HG02852 (cell line): ENCODE measurements at regions not wholly inside any gene's neighbourhood (a gene's known extent, or its start where the extent isn't known, plus 50 kb on each side); places are given as distances from the start of the nearest gene placed in this dataset.
"Not testable (repeated sequence)": the region's sequence is repeated elsewhere in the genome, so short reads cannot be mapped to it uniquely, and the experiment has no call there.

Source experiments
- ATAC-seq: cut with Tn5 transposase; IDR thresholded peaks from one replicate; pipeline ENCODE4 v1.9.1; 2021; ENCODE audit warnings: mild to moderate bottlenecking, moderate library complexity; ENCODE audit not compliant: unreplicated experiment

DNA sequence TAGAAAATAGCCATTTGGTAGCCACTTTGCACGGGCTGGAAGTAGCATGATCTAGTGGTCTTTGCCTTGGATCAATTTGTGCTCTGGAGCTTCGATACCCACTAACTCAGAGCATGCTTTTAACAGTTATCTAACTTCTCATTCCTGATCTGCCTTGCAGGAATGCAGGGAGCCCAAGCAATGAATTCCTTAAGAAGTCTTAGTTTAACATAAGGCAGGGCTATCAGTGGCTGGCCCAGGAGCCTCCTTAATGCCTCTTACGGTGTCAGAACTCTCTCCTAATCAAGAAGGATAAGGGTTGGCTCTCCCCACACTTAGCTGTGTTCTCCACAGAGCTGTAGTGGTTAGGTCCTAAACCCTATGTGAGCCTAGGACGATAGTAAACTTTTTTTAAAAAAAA is 95.8 kb upstream of the TBCA start:
- ATAC-seq: no peak

DNA sequence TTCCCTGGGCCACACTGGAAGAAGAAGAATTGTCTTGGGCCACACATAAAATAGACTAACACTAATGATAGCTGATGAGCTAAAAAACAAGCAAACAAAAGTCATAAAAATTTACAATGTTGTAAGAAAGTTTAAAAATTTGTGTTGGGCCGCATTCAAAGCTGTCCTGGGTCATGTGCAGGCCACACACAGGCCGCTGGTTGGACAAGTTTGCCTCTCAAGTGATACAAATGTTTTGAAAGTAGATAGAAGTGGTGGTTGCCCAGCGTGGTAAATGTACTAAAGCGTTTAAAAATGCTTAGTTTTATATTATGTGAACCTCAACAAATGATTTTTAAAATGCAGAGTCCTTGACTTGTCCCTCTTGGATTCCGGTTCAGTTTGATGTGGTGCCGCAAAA is 94.9 kb upstream of the TBCA start:
- ATAC-seq: no peak

DNA sequence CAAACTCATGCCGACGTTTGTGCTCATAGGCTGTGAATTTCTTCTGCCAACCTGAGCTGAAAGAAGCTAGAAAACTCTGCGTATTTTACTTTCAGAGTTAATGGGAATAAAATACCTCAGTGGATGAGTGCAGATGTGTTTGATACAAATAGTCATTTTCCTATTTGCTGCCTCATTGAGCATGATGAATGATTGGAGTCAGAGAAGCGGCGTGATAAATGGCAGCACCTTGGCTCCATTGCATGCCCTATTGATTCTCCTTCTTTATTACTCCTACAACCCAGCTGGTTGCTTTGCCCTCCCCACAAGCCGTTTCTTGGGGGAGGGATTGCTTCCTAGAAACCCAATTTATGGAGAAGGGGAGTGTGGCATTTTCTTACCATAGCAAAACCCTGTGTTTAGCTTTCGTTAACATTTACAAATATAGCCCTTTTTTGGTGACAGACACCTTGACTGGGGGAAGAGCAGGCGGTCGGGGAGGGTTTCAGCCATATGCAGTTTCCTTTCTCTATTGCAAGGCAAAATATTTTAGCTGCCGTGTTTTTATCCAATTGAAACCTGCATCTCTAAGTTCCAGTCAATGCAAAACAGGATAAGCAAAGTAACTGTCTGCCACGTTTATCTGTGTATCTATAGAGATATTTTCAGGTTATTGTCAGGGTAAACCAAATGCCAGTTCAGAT is 93.1 kb upstream of the TBCA start:
- ATAC-seq: no peak

DNA sequence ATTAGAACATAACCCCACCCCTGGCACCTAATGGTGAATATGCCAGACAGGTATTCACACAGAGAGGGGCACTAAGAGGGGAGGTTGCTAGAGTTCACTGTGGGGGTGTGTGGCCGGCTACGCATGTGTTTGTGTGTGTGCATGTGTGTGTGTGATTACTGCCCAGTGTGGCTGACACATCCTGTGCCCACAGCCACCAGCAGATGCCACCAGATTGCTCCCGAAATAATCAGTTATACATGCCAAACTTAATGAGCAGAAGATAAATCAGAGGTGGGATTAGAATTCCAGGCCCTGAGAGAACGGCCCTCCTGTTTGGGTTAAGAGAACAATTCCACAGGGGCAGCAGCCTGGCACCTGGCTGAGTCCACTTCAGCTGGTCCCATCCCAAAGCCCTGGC is 91.8 kb upstream of the TBCA start:
- ATAC-seq: no peak

DNA sequence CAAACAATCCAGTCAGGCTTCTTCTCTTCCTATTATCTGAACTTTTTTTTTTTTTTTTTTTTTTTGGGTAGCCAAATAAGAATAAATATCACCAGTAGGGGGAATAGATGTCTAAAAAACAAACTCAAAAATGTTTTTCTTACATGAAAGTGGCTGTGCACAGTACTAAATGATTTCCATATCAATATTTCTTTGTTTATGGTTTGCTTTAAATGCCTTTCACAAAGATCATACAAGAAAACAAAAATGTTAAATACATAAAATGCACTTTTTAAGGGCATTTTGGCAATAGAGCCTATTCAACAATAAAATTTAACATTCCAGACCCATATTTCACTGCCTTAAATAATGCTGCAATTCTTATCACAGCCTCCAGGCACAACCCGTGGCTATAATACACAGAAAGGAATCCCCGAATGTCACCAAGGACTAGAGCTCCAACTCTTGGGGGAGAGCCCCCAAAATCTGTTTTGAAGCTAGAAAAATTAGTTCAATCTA is 91.1 kb upstream of the TBCA start:
- ATAC-seq: no peak

DNA sequence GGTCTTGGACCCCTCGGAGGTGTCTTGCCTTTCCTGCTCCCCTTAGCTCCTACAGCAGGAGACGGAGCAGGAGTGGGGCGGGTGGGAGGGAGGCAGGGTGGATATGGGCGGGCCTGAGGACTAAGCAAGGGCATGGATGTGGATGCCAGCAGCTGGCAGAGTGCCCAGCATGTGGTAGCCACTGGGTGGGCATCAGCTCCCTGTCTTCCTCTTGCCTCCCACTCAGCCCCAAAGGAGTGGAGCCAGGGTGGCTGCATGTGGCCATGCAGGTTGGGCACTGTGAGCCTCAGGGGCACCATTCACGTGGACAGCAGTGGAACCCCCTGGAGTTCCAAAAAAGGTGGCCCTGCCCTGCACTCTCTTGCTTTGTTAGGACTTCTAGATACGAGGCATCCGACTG is 90.1 kb upstream of the TBCA start:
- no peak for ATAC-seq

DNA sequence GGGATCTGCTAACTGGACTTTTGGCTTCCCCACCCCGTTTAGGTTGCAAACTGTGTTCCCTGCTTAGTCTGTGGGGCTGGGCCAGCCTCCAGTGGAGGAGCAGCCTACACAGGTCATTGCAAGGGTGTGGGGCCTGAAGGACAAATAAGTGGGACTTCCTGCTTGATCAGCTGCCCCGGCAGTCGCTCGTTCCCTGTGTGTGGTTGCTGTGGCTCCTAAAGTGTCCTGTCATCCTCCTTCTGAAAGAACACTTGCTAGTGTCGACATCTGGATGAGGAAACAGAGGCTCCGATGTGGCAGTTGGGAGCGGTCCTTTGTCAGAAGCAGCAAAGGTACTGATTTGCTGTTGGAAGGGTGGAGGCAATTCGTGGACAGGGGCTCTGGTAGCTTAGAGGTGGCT is 88.9 kb upstream of the TBCA start:
- ATAC-seq: no peak

DNA sequence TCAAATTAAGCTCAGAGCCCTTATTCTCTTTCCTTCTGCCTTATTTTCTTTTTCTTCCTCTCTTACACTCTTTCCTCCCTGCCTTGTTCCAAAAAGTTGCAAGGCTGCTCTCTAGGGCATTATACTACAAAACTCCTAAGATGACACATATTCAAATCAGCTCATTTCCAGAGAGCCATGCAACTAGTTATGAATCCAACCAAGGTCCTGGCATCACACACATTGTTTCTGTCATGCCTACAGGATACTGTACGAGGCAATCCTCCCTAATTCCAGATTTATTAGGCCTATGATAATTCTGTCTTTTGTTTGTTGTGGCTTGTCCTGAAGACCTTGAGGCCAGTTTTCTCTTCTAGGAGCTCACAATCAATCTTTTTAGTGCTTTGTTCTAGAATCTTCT is 87.0 kb upstream of the TBCA start:
- ATAC-seq: no peak

DNA sequence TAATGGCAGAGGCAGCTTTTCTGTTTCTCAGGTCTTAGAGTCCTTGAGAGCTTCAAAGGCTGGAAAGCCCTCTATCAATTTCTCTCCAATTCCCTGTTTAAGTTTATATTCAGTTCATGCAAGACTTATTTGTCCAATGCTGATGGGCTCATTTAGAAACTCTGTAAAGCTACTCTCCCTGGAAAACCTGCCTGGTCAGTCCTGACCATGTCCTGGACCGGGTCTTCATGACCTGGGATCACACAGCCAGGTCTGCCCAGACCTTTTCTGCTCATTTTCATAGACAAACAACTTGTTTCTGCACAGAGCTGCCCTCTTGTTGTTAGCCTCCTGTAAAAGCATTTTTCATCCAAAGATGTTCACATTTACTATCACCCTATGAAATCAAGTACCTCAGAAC is 85.4 kb upstream of the TBCA start:
- no peak for ATAC-seq

DNA sequence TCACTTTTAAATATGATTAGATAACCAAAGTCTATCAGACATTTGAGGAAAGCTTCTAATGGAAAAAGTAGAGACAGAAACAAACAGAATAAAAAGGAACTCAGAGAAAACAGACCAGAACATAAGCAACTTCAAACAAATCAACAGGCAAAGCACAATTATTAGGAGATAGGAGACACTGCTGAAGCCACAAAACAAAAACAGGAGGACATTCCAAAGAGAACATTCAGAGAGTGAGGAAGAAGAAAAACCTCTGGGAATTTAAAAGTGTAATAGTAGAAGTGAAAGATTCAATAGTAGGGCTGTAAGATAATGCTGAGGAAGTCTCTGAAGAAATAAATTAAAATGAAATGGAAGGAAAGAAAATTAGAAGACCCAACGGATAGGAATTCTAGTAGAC is 83.2 kb upstream of the TBCA start:
- no peak for ATAC-seq

DNA sequence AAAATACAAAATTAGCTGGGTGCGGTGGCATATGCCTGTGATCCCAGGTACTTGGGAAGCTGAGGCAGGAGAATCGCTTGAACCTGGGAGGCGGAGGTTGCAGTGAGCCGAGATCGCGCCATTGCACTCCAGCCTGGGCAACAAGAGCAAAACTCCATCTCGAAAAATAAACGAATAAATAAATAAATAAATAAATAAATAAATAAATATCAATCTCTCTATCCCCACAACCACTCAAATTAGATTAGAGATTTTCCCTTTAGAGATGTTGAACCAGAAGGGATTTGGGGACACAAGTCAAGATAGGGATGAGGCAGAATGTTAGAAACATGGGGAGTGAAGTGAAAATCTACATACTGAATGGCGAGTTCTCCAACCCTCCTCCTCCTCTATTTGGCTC is 82.5 kb upstream of the TBCA start:
- not testable (repeated sequence) for ATAC-seq

DNA sequence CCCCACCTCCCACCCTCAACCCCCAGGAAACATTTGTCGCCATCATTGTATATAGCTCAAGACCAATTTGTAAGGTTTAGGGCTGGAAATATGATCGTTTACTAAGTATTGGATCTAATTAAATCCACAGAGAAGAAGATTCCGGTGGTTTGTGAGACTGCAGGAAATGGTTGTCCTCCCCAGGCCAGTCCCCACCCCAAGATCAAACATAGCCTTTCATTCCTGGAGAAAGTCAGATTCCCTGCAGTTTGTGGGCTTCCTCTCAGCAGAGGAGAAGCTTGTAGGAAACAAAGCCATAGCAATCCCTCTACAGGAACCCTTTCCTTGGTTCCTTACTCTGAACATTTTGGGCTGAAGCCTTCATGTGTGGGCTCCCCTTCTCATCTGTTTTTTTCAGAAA is 79.2 kb upstream of the TBCA start:
- no peak for ATAC-seq

DNA sequence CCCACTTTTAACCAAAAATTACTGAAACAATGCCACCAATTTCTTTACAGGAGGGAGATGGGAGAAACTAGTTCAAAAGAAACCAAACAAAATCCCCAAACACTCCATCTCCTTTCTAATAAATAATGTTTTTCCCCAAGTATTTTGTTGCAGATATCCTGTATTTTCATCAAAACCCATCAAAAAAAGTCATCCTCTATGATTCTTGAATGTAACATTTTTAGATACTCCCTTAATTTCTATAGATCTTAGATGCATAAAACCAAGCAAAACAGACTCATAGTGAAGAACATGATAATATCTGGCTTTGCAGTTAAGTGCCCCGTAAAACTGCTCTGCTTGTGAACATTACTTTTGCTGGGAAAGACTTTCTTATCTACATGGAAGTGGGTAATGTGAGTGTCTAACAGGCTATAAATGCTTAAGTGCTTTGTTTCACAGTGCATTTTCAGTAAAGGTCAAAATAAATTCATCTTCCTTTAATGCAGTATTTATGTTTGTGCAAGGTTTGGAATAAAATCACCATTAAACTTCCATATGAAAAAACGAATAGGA is 77.3 kb upstream of the TBCA start:
- ATAC-seq: no peak

DNA sequence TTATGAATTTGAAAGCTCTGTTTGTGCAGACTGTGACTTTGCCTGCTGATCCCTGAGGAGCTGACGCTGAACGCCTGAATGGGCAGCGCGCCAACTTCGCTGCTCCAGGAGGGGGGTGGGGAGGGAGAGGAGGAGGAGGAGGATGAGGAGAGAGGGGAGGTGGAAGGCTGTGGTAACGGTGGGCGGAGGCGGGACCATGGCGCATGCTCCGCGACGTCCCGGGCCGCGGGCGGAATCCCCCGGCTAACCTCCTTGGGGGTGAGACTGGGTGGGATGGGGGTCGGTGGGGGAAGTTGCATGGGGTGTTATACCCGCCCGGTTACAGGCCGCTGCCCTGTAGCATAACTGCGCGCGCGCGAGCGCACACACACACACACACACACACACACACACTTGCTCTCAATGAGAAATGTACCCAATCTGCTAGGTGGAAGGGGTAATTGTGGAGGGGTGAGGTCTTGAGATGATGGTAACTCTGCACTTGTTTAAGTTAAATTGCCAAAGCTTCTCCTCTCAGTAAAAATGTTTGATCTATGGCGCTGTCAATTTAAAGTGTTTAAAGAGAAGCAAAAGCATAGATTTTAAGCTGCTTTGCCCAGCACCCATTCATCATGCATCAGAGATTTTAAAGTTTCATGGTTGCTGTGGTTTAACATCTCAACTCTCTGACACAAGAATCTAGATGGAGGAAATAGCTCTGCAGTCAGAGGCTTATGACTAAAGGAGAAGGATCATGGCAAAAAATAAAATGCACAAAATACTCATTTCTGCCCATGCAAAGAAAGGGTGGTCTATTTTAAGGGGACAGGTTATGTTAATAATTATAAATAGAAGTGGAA is 76.6 kb upstream of the TBCA start:
- peak; percentile 78 for ATAC-seq

DNA sequence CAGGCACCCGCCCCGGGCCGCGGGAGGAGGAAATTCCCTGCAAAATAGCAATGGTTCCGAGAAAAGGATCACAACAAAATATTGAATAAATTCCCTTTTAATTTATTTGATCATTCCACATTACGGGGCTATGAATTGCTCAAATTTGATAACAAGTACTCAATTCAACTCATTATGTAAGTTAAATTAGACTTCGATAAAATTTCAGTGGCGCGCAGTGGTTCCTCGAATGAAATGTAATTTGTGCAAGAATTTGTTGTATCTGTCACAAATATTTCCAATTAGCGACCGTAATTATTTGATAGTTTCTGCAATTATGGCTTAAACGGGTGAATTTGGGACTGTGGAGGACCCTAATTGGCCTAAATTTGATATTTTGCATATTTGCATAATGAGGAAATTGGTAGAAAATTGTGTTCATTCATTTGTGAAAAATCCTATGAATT is 76.0 kb upstream of the TBCA start:
- ATAC-seq: no peak

DNA sequence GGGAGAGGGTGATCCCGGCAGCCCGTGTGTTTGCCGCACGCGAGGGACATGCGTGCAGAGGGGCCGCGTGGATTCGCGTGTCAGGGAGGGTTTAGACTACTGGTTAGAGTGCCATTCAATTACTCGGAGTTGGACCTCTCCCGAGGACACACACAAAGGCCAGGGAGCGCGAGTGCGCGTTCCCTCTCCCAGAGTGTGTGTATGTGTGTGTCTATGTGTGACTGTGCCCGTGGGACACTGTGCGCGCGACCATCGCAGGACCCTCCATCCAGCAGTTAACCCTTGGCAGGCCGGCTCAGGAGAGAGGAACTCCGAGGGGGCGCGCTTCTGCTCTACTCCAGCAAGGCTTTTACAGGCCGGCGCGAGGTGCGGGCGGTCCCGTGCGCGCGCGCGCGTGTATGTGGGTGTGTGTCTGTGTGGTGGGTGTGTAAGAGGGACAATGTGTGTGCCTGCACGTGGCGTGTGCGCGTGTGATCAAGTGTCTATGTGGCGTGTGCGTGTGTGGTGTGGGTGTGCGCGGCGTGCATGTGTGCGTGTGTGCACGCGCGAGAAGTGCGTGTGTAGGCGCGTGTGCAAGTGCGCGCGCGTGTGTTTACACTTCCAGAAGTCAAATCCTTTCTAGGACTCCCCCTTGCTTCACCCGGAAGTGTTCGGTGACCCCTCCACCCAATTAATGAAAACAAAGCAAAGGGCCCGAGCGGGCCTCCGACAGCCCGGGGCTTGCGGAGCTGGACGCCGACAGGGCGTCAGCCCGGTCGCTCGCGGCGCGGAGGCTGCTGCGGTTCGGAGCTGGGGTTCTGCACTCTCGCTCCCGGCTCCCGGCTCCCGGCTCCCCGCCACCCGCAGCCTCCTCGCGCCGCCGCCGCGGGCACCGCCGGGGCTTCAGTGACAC is 75.3 kb upstream of the TBCA start:
- no peak for ATAC-seq

DNA sequence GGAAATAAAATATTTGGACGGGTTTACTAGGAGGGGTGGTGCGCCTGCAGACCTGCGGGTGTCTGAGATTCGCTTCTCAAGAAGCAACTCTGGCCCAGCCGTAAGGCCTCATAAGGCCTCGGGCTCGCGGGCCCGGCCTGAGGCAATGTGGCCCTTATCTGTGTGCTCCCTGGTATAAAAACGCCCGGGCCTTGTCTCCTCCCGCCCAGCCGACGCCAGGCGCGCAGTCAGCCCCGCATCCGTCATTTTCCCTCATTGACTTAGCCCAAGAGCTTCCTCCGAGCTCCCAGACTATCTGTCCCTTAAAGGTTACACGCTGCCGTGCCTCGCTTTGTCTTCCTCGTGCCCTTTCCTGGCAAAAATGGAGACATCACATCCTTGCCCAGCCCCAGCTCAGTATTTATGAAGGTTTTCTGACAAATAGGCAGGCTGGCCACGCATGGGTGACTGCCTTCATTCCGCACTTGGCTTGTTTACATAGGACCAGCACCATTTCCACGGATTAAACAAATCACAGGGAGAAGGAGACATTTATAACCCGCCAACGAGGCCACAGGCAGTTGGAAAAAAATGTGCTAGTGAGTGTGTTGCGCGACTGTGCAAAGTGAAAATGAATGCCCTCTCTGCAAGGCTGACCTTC is 74.5 kb upstream of the TBCA start:
- ATAC-seq: no peak

DNA sequence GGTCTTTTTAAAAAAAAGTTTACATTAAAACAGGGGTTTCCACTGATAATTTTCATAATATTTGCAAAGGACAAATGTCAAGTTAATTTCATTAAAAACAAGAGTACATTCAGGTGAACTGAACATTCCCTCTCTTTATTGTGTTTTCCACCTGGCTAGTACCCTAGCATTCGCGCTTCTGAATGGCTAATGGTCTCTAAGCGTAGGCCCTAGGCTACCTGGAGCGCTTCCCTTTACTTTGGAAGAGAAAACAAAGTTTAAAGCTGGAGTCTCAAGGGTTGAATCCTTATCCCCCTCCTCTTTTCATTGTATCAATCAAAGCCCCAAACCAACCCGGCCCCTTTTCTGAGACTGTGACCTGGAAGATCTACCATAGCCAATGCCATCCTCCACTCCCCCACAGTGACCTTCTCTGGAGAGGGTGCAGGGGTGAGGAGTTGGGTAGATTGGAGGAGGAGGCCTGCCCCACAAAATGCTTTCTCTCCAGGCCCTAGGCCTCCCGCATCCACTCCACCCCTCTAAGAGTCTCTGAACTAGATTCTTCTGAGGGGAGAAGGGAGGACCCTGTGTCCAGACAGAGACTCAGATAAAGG is 73.3 kb upstream of the TBCA start:
- no peak for ATAC-seq

DNA sequence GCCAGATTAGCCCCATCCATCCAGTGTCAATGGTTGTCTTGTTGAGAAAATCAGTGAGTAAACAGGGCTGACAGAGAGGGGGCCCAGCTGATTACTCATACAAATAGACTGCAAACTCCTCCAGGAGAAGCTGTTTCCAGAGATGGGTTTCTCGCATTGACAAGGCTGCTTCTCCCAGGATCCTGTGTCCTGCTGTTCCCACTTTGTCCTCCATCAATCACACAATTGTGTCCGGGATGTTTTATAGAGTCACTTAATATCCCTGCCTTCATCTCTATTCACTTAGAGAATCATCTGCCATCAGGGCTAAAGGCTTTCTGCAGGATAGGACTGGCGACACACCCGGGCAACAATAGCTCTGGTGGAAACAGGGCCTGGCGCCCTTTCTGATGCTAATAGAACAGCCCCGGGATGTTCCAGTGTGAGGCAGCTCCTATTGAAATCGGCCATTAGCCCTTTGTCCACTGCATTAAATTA is 71.7 kb upstream of the TBCA start:
- no peak for ATAC-seq

DNA sequence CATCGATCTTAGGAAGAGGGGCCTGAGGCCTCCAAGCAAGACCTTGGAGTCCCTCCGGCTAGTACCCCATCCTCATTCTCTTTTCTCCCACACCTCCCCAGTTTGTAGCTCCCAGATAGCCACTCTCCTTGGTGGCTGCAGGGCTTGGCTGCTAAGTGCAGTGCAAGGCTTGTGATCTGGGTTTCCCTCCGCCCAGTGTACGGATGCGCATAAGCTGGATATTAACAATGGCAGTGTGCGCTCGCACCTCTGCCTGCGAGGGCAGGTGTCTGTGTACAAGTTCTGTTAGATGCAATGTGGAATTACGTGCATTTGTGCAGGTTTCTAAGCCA is 71.0 kb upstream of the TBCA start:
- no peak for ATAC-seq
